NCI-H524 (cell line): ENCODE measurements at regions not wholly inside any gene's neighbourhood (a gene's known extent, or its start where the extent isn't known, plus 50 kb on each side); places are given as distances from the start of the nearest gene placed in this dataset.
"Not testable (repeated sequence)": the region's sequence is repeated elsewhere in the genome, so short reads cannot be mapped to it uniquely, and the experiment has no call there.

ENCODE experiments used
- DNase-seq, 2 experiments: peaks; one replicate each; lab custom pipeline; 2025; lab: John Stamatoyannopoulos, UW

- DNase-seq = no peak
These were observed 280.1 kb upstream of the RGS17 start for GRCh38 chr6:153411070-153411648.

- DNase-seq = no peak
These were observed 274.8 kb upstream of the RGS17 start for GRCh38 chr6:153405931-153406330.

- no peak for DNase-seq
These were observed 270.7 kb upstream of the RGS17 start for GRCh38 chr6:153401751-153402150.

- DNase-seq = no peak
These were observed 261.1 kb upstream of the RGS17 start for GRCh38 chr6:153392156-153392555.

- DNase-seq = no peak
These were observed 242.8 kb upstream of the RGS17 start for GRCh38 chr6:153373869-153374268.

- no peak for DNase-seq
These were observed 237.0 kb upstream of the RGS17 start for GRCh38 chr6:153368131-153368530.

- DNase-seq = no peak
These were observed 235.9 kb upstream of the RGS17 start for GRCh38 chr6:153367021-153367420.

- no peak for DNase-seq
These were observed 226.3 kb upstream of the RGS17 start for GRCh38 chr6:153357391-153357790.

GRCh38 chr6:153340568-153340967 is 209.5 kb upstream of the RGS17 start:
- DNase-seq = no peak

GRCh38 chr6:153334121-153334520 is 203.0 kb upstream of the RGS17 start:
- DNase-seq = no peak

GRCh38 chr6:153331221-153331620 is 200.1 kb upstream of the RGS17 start:
- DNase-seq = not testable (repeated sequence)

- DNase-seq = no peak
These were observed 197.1 kb upstream of the RGS17 start for GRCh38 chr6:153328194-153328593.

- no peak for DNase-seq
These were observed 194.6 kb upstream of the RGS17 start for GRCh38 chr6:153325661-153326060.

- peak; percentile 72 to 87 for DNase-seq
These were observed 181.6 kb upstream of the RGS17 start for GRCh38 chr6:153312634-153313033.

- DNase-seq = no peak
These were observed 178.6 kb upstream of the RGS17 start for GRCh38 chr6:153309651-153310050.

GRCh38 chr6:153302133-153302532 is 171.1 kb upstream of the RGS17 start:
- peak in 1 of 2 experiments; percentile 28 for DNase-seq

- DNase-seq = no peak
These were observed 170.5 kb upstream of the RGS17 start for GRCh38 chr6:153301602-153302001.

GRCh38 chr6:153282456-153282855 is 151.4 kb upstream of the RGS17 start:
- DNase-seq = not testable (repeated sequence)

GRCh38 chr6:153275997-153276396 is 144.9 kb upstream of the RGS17 start:
- DNase-seq = no peak

- DNase-seq = no peak
These were observed 141.3 kb upstream of the RGS17 start for GRCh38 chr6:153272201-153272980.

- no peak for DNase-seq
These were observed 132.4 kb upstream of the RGS17 start for GRCh38 chr6:153263489-153263888.

- DNase-seq = no peak
These were observed 120.2 kb upstream of the RGS17 start for GRCh38 chr6:153251326-153251725.

GRCh38 chr6:153237670-153238069 is 106.6 kb upstream of the RGS17 start:
- DNase-seq = no peak
